ENCODE measurements at regions not wholly inside any gene's neighbourhood (a gene's known extent, or its start where the extent isn't known, plus 50 kb on each side); places are given as distances from the start of the nearest gene placed in this dataset.

- TF ChIP-seq, protein P1, sequence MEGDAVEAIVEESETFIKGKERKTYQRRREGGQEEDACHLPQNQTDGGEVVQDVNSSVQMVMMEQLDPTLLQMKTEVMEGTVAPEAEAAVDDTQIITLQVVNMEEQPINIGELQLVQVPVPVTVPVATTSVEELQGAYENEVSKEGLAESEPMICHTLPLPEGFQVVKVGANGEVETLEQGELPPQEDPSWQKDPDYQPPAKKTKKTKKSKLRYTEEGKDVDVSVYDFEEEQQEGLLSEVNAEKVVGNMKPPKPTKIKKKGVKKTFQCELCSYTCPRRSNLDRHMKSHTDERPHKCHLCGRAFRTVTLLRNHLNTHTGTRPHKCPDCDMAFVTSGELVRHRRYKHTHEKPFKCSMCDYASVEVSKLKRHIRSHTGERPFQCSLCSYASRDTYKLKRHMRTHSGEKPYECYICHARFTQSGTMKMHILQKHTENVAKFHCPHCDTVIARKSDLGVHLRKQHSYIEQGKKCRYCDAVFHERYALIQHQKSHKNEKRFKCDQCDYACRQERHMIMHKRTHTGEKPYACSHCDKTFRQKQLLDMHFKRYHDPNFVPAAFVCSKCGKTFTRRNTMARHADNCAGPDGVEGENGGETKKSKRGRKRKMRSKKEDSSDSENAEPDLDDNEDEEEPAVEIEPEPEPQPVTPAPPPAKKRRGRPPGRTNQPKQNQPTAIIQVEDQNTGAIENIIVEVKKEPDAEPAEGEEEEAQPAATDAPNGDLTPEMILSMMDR (IDR thresholded peaks at IDR 0.05) = no peak
- no peak for TF ChIP-seq POLR2A (IDR thresholded peaks at IDR 0.05)
Observed at GRCh38 chr3:13145131-13145825, 72.0 kb upstream of the IQSEC1 start.

All from uterus (tissue), 2 donors.